DMS79 (cell line): ENCODE measurements at regions not wholly inside any gene's neighbourhood (a gene's known extent, or its start where the extent isn't known, plus 50 kb on each side); places are given as distances from the start of the nearest gene placed in this dataset.
"Not testable (repeated sequence)": the region's sequence is repeated elsewhere in the genome, so short reads cannot be mapped to it uniquely, and the experiment has no call there.

Source experiments
- DNase-seq: peaks from one replicate; lab custom pipeline; 2025; lab: John Stamatoyannopoulos, UW

DNA sequence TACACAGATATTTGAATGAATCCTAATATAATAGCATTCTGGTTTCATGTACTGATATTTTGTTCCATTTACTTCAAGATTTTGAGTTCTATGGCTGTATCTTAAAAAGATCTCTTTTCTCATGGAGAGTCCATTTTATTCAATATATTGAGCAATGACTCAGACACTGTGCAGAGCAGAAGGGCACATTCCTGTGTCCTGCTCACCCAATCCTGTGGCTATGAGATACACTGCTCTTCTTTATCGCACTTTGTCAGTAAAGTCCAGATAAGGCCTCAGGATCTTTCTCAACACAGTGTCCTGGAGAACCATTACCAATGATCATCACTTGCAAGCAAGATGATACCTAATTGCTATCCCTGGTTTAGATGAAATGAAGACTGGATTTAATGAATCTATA, 155.0 kb downstream of the CYSLTR2 start:
- DNase-seq = no peak

DNA sequence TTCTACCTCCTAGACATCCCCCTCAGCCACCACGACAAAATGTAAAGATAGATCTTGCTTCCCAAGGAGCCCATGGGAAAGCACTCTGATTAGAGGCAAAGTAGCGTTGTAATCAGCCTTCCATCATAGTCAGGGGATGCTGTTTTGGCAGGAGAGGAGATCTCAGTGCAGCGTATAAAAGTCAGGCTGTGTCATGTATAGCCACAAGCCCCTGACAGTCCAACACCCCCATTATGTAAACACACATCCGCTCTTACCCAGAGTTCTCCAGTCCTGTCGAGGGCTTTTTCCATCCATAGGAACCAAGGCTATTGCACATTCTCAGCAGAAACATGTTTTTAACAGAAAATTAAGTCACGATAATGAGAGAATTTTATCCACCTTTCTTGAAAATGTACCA, 156.3 kb downstream of the CYSLTR2 start:
- DNase-seq = no peak

DNA sequence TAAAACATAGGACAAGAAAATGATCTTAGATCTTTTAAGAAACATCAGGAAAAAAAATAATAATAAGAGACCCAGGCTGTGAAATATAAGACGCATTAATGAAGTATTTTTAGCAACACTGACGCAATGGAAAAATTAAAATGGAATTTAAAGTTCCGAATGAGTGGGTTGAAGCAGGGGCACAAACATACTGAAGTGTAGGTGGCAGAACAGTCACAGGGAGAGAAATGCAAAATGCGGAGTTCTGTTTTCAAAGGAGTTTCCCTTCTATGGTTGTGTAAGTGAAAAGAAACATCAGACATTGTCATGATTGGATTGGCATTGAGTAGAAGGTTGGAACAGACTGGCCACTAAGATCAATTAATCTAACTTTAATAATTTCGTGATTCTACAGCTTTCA, 159.8 kb downstream of the CYSLTR2 start:
- DNase-seq = no peak

DNA sequence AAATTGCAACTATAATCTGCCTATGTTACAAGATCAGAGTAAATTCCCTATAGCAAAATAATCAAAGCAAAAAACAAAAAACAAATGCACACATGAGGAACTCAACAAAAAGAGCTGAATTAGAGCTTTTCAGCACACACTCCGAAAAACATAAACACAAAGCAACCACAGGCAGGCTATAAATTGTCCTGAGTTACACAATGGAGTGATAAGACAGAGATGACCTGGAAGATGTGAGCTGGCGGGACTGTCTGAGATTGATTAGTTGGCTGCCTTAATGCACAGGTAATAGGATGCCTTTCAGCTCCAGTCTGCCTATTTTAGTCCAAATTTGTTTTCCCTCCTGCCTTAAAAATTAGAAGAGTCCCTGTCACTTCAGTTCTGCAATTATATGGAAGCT, 159.0 kb upstream of the FNDC3A start:
- no peak for DNase-seq

DNA sequence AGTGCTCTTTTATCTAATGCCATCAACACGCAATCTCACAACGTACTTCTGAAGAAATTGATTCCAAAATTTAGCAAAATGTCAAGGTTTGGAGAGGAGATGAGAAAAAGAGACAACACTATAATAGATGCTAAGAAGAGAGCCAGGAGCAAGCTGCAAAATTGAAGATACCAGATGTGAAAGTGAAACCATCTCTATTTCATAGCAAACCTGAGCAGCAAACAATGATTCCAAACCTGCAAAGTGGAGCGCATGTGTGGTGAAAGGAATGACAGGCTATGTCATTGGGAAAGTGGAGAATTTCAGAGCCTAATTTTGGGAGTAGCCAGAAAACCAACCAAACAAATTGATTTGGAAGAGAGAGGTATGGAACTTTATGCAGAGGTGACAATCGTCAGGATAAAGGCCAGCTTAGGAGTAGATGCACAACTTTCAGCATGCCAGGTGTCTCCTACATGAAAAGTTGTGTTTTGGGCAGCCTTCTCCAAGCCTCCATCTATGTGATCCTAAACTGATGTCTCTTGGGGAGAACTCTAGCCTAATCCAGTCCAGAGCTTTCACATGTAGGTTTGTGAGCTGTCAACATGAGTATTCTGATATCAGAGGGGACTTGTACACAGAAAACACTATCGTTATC, 158.4 kb upstream of the FNDC3A start:
- no peak for DNase-seq

DNA sequence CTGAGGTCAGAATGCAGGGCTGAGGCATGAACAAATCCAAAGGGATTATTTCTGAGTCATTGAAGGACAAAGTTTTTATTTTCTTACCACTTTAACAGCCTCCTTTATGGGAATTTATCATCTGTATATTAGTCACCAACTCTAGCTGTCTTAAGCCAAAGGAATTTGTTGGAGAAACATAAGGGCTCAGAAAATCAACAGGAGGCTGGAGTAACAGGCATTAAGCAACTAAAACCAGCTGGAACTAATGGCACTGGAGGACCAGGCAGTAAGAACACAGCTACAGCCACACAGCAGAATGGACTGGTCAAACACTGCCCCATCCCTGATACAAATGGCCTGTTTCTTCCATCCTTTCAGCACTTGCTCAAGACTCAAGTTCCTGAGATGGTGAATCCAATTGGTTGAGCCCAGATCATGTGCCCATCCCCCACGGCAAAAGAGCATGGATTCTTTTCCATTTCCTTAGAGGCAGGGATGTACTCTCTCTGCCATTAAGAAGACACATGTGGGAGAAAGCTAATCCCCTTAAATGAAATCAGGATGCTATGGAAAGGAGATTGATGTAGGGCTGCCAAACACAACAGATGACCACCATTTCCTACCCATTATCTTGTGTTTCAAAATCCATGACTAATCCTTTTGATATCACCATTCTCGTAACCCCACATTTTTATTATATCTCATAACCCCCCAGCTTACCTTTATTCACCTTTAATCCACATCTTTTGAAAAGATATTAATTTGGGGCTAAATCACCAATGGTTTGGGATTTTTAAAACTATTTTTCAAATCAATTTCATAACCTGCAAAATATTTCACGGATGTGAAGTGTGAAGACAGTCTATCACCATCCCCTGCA, 157.0 kb upstream of the FNDC3A start:
- no peak for DNase-seq

DNA sequence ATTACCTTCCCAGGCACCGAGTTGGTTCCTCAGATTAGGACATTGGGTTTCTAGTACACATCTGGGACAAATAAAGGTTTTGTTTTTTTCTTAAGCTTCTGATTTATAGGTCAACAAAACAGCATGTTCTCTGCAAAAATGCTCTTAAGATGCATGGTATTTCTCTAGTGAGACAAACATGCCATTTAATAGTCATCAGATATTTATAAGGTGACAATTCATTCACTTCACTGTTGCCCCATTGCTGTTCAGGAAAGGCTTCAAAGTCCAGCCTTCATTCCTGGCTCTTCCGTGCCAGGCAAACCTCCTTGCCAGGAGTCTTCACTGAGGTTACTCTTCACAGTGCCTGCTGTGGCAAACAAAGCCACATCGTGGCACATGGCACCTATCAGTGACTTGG, 156.3 kb upstream of the FNDC3A start:
- DNase-seq = no peak

DNA sequence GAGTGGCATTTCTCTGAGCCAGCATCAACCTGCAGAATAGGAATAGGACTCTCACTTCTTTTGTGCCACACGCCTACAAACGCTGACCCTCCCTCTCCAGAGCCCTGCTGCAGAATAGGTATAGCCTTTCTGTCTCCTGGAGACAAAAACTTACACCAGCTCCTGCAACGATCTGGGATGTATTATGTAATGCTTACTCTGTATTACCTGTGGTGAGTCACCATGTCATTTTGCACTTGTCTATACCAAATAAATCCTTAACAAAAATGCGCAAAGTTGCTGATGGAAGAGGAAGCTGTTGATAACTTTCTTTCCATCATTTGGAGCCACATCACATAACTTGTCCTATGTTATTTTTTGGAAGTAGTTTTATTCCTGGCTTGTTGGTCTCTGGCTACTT, 155.8 kb upstream of the FNDC3A start:
- DNase-seq = no peak

DNA sequence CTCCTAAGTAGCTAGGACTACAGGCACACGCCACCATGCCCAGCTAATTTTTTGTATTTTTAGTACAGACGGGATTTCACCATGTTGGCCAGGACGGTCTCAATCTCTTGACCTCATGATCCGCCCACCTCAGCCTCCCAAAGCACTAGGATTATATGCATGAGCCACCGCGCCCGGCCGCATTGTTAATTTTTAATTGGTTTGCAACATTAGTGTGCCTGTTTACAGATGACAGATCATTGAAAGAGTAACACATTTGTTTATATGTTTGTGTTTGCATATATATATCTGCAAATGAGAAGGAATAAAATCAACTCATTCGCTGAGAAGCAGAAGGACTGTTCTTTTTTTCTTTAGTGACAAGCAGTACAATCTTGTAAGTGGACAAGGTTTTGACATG, 152.2 kb upstream of the FNDC3A start:
- DNase-seq = not testable (repeated sequence)

DNA sequence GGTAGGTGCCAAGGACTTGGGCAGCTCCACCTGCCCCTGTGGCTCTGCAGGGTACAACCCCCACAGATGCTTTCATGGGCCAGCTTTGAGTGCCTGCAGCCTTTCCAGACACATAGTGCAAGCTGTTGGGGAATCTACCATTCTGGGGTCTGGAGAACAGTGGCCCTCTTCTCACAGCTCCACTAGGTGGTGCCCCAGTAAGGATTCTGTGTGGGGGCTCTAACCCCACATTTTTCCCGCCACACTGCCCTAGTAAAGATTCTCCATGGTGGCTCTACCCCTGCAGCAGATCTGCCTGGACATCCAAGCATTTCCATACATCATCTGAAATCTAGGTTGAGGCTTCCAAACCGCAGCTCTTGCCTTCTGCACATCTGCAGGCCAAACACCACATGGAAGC, 149.7 kb upstream of the FNDC3A start:
- DNase-seq = no peak

DNA sequence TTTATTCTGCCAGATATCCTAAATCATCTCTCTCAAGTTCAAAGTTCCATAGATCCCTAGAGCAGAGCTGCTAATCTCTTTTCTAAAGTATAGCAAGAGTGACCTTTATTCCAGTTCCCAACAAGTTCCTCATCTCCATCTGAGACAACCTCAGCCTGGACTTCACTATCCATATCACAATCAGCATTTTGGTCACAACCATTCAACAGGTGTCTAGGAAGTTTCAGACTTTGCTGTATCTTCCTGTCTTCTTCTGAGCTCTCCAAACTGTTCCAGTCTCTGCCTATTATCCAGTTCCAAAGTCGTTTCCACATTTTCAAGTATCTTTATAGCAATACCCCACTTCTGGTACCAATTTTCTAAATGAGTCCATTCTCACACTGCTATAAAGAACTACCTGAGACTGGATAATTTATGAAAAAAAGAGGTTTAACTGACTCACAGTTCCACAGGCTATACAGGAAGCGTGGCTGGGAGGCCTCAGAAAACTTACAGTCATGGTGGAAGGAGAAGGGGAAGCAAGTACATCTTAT, 148.7 kb upstream of the FNDC3A start:
- DNase-seq = not testable (repeated sequence)

DNA sequence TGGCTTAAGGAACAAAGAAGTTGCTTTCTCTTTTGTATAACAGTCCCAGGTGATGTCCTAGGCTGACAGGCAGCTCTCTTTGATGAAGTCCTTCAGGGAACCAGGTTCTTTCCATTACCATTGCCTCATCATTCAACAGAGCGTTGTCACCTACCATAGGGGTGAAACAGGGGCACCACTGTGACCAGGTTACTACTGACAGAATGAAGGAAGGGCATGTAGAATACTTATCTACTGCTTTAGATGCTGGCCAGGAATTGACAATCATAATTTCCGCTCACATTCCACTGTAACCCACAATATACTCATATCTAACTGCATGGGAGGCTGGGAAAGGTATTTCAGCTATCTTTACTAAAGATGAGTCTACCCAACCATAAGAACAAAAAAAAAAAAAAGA, 148.0 kb upstream of the FNDC3A start:
- DNase-seq = no peak

DNA sequence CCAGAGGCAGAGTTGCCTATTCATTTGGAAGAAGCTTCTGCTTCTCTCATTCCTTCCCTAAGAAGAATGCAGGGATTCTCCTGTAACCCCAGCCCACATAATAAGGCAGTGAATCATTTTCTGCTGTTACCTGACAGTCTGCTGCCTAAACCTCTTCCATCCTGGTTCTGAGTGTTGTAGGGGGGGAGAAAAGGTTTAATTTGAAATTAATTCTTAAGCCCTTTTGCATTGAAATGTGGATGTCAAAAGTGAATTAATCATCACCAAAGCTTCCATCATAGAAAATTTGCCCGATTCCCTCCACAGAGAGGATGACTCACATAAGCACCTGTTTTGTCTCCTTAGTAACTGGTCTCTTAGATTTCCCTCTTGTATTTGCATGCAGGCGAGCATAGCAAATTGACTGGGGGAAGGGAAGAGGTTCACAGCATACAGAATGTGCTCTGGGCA, 146.7 kb upstream of the FNDC3A start:
- peak; percentile 83 for DNase-seq

DNA sequence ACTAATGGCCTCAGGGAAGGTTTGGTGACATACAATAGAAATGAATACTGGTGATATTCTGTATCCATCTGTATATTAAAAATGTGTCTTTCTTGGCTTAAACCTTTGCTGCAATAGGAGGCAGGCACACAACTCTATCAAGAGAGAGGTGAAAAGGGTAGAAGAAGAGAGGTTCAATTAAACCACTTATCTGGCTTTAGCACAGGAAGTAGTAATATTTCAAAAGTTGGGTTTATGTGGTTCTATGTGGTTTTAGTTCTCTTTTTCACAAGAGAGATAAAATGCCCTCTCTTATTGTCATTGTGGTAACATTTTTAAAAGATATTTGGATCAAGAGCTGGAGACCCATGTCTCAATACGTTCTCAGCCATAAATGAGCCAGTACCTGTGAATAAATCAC, 146.2 kb upstream of the FNDC3A start:
- no peak for DNase-seq

DNA sequence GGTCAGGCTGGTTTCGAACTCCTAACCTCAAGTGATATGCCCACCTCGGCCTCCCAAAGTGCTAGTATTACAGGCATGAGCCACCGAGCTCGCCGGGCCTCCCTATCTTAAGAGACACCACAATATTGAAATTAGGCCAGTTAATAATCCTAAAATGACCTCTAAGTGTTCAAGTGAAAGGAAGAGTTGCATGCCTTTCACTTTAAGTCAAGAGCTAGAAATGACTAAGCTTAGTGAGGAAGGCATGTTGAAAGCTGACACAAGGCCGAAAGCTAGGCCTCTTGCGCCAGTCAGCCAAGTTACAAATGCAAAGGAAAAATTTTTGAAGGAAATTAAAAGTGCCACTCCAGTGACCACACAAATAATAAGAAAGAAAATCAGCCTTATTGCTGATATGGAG, 144.5 kb upstream of the FNDC3A start:
- no peak for DNase-seq

DNA sequence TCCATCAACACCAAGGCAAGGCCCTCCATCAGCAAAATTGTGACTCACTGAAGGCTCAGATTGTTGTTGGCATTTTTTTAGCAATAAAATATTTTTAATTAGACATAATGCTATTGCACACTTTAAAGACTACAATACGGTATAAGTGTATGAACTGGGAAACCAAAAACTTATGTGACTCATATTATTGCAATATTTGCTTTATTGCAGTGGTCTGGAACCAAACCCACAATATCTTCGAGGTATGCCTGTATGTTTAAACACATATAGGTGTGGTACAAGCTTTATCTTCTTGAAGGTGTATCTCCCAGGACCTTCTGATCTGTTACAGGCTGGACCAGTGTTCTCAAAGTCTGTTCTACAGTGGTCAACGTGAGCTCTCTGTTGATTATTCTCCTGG, 142.3 kb upstream of the FNDC3A start:
- no peak for DNase-seq

DNA sequence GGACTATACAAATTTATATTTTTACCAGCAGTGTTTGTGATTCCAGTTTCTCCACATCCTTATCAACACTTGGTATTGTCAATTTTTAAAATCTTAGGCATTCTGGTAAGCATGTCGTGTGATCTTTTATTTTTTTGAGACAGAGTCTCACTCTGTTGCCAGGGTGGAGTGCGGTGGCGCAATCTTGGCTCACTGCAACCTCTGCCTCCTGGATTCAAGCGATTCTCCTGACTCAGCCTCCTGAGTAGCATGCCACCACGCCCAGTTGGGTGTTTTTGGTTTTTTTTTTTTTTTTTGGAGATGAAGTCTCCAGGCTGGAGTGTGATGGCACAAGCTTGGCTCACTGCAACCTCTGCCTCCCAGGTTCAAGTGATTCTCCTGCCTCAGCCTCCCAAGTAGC, 140.4 kb upstream of the FNDC3A start:
- DNase-seq = not testable (repeated sequence)

DNA sequence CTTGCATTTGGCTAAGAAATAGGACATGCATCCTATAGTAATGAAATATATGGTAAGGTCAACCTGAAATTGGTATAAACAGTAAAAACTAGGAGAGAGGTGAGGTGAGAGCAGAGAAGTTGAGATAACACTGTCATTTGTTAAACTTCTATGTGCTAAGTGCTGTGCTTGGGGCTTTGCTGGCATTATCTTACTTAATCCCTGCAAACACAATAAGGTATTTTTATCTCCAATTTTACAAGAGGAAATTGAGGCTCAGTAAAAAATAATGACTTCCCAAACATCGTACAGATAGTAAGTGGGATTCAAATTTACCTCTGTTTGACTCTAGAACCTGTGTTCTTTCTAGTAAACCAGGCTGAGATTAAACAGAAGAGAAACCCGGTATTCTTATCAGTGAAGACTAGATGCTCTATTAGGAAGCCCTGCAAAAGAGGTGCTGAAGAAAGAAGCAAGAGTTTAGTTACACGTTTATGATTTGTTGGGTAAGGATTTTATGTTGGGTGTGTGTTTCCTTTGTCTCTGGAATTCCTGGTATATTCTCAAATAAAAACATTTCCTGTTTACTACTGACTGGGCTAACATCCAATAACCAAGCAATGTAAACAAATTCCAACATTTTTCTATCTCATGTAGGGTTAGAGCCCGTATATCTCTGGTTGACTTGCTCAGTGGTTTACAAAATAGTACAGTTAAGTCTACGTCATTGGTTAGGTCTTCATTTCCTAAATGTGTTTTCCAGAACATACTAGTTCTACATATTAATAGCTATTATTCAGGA, 137.3 kb upstream of the FNDC3A start:
- DNase-seq = no peak

DNA sequence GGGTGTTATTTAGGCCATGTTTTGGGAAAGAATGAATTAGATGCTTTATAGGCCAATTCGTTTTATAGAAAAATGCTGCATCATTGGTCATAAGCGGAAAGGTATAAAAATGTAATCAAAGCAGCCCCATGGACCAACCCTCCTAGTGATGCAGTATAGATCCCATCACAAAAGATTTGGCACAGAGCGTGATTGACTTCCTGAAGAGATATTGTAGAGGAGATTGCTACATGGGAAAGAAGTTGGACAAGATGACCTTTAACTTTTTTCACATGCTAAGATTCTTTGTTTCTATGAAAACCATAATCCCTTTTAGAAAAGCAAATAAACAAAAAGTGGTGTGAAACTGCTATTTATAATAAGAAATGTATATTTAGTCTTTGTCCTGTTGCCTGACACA, 136.5 kb upstream of the FNDC3A start:
- DNase-seq = no peak

DNA sequence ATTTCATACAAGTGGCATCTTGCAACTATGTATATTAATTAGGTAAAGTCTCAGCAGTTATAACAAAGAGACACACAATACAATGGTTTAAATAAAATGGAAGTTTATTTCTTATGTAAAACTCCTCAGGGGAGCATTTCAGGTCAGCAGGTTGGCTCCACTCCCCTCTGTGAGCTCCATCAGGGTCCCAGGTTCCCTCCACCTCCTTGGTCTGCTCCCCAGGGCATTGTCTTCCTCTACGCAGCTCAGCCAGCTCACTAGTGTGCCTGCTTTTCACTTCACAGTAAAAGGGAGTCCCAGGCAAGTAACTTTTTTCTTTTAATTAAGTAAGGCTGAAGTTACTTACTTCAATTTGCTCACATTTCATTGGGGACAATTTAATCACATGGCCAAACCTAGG, 135.3 kb upstream of the FNDC3A start:
- no peak for DNase-seq

DNA sequence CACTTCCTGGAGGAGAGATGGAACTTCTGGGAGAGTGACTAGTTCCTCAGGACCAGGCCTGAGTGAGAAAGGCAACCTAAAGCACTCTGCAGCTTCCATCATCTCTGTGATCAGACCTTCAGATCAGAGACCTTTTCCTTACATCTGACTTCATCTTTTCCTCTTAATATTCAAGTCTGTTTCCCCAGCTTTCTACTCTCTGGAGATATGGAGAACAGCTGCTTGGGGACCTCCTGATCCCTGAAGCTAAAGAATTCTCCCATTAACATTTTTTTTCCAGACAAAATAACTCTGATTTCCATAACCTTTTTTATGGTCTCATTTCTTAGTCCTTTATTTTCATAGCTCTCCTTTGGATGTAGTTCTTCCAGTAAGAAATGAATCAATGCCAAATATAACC, 133.4 kb upstream of the FNDC3A start:
- DNase-seq = no peak

DNA sequence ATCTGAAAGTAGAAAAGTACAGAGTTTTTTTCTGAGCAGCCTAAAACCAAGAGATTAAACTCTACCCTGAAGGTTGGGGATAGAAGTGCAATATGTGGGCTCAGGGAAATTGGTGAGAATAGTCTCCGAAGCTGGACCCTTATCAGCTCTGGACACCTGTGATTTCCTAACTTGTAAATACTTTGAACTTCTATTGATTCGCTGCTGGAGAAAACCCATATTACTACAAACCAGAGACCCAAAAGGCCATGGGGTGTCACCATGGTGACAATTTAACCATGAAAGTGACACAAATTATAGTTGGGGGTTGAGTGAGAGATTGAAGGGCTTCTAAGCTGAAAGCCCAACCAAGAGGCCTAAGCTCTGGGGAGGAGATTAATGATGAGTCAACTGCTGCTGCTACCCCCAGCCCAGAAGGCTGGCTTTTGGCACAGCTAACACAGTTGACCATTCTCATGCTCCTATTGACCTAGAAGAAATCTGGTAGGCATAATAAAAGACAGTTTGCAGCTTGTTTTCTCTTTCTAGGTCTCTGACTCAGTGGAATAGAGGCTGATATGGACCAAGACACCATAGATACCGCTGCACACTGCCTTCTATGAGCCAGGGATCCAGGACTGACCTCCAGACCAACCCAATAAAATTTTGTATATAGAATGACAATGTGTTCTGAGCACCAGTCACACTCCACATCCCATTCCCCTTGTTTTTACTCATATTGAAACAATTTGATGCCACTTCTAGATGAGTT, 131.9 kb upstream of the FNDC3A start:
- DNase-seq = no peak
